HEK293 (cell line): ENCODE measurements at regions not wholly inside any gene's neighbourhood (a gene's known extent, or its start where the extent isn't known, plus 50 kb on each side); places are given as distances from the start of the nearest gene placed in this dataset.

Experiments used
- CTCF ChIA-PET: fragments of 350-600 bp; formaldehyde crosslinking; extraction: SDS; loops from one replicate; lab custom pipeline; 2021; ENCODE audit warnings: antibody characterized with exemption; lab: Yijun Ruan, JAX
- POLR2A ChIA-PET: fragments of 300-600 bp; formaldehyde crosslinking; extraction: SDS; loops from one replicate; lab custom pipeline; 2020; ENCODE audit warnings: antibody characterized with exemption, inconsistent platforms; lab: Yijun Ruan, JAX
- H3K27ac ChIP-seq: fragments of 200-500 bp; sonication (Bioruptor generic); 2 replicates; pipeline ENCODE4 v1.5.1; 2014; ENCODE audit warnings: low read depth, low read length, control low read depth, inconsistent platforms; ENCODE audit errors: extremely low read depth
- H3K36me3 ChIP-seq, 2 experiments: fragments of 200-500 bp in 1 of 2; sonication (Bioruptor generic) in 1 of 2; 1 replicate in 1 of 2; 2 replicates in 1 of 2; pipeline ENCODE4 v1.5.1; 2014 to 2017; ENCODE audit warnings: inconsistent platforms in 2 of 2, low read length in 2 of 2; ENCODE audit not compliant: control insufficient read depth in 2 of 2, insufficient read depth in 1 of 2
- H3K4me1 ChIP-seq: fragments of 200-500 bp; sonication (Bioruptor generic); 2 replicates; pipeline ENCODE4 v1.5.1; 2014; ENCODE audit warnings: mild to moderate bottlenecking, low read length, inconsistent platforms; ENCODE audit not compliant: control insufficient read depth, insufficient read depth
- H3K4me3 ChIP-seq: 2 replicates; pipeline ENCODE4 v1.5.1; 2011; ENCODE audit warnings: low read depth, mild to moderate bottlenecking, control low read depth, low read length, moderate library complexity
- H3K9me3 ChIP-seq: fragments of 200-500 bp; sonication (Bioruptor generic); 2 replicates; pipeline ENCODE4 v1.5.1; 2014; ENCODE audit warnings: low read depth, low read length, inconsistent platforms; ENCODE audit not compliant: control insufficient read depth, insufficient read depth
- EGR2 ChIP-seq: fragments of 450-650 bp; formaldehyde crosslinking; IDR thresholded peaks from 2 replicates; pipeline ENCODE4 v1.5.1; 2016; ENCODE audit warnings: low read depth, missing biosample characterization, missing genetic modification characterization
- GLIS1 ChIP-seq: fragments of 450-650 bp; formaldehyde crosslinking; IDR thresholded peaks from 2 replicates; pipeline ENCODE4 v1.5.1; 2016; ENCODE audit warnings: missing biosample characterization, missing genetic modification characterization
- ZBTB21 ChIP-seq: fragments of 450-650 bp; formaldehyde crosslinking; IDR thresholded peaks from 2 replicates; pipeline ENCODE4 v1.5.1; 2017; ENCODE audit warnings: missing biosample characterization, missing genetic modification characterization
- ZNF157 ChIP-seq: fragments of 450-650 bp; formaldehyde crosslinking; IDR thresholded peaks from 2 replicates; pipeline ENCODE4 v1.5.1; 2016; ENCODE audit warnings: missing biosample characterization, missing genetic modification characterization
- ZNF341 ChIP-seq: fragments of 450-650 bp; formaldehyde crosslinking; IDR thresholded peaks from 2 replicates; pipeline ENCODE4; 2016; ENCODE audit warnings: low read depth, missing biosample characterization, missing genetic modification characterization
- ZNF350 ChIP-seq: fragments of 450-650 bp; formaldehyde crosslinking; IDR thresholded peaks from 2 replicates; pipeline ENCODE4 v1.5.0; 2017; ENCODE audit warnings: missing biosample characterization, mild to moderate bottlenecking, missing genetic modification characterization
- ZNF394 ChIP-seq: fragments of 450-650 bp; formaldehyde crosslinking; IDR thresholded peaks from 2 replicates; pipeline ENCODE4 v1.5.1; 2016; ENCODE audit warnings: missing biosample characterization, missing genetic modification characterization, mild to moderate bottlenecking, moderate library complexity, borderline replicate concordance
- ZNF510 ChIP-seq: fragments of 450-650 bp; formaldehyde crosslinking; IDR thresholded peaks from 2 replicates; pipeline ENCODE4 v1.5.1; 2018; ENCODE audit warnings: mild to moderate bottlenecking, missing genetic modification characterization, missing biosample characterization; ENCODE audit not compliant: insufficient replicate concordance
- ZNF549 ChIP-seq: fragments of 450-650 bp; IDR thresholded peaks from 2 replicates; pipeline ENCODE4 v1.5.1; 2018; ENCODE audit warnings: missing biosample characterization, missing genetic modification characterization, mild to moderate bottlenecking, inconsistent platforms, moderate library complexity
- ZNF555 ChIP-seq: fragments of 450-650 bp; formaldehyde crosslinking; conservative IDR thresholded peaks from 2 replicates; pipeline ENCODE4 v1.5.1; 2017; ENCODE audit warnings: missing biosample characterization, mild to moderate bottlenecking, missing genetic modification characterization, inconsistent platforms
- ZNF571 ChIP-seq: fragments of 450-650 bp; formaldehyde crosslinking; IDR thresholded peaks from 2 replicates; pipeline ENCODE4 v1.5.0; 2017; ENCODE audit warnings: missing biosample characterization, missing genetic modification characterization
- ZNF610 ChIP-seq: fragments of 450-650 bp; formaldehyde crosslinking; IDR thresholded peaks from 2 replicates; pipeline ENCODE4 v1.5.1; 2016; ENCODE audit warnings: missing biosample characterization, missing genetic modification characterization, borderline replicate concordance
- ZNF623 ChIP-seq: fragments of 450-650 bp; formaldehyde crosslinking; IDR thresholded peaks from 2 replicates; pipeline ENCODE4 v1.5.1; 2016; ENCODE audit warnings: missing biosample characterization, missing genetic modification characterization
- TF ChIP-seq, protein P1 (sequence below): fragments of 450-650 bp; formaldehyde crosslinking; IDR thresholded peaks from 2 replicates; pipeline ENCODE4 v1.5.1; 2016; ENCODE audit warnings: missing biosample characterization, missing genetic modification characterization
- TF ChIP-seq, protein P2 (sequence below): fragments of 450-650 bp; formaldehyde crosslinking; IDR thresholded peaks from 2 replicates; pipeline ENCODE4 v1.5.1; 2016; ENCODE audit warnings: missing biosample characterization, missing genetic modification characterization, borderline replicate concordance
- TF ChIP-seq, protein P3 (sequence below): fragments of 450-650 bp; formaldehyde crosslinking; IDR thresholded peaks from 2 replicates; pipeline ENCODE4 v1.5.1; 2016; ENCODE audit warnings: missing biosample characterization, missing genetic modification characterization
- TF ChIP-seq, protein P4 (sequence below): fragments of 450-650 bp; formaldehyde crosslinking; IDR thresholded peaks from 2 replicates; pipeline ENCODE4 v1.5.1; 2016; ENCODE audit warnings: missing biosample characterization, missing genetic modification characterization
- TF ChIP-seq, protein P5 (sequence below): fragments of 450-650 bp; formaldehyde crosslinking; IDR thresholded peaks from 2 replicates; pipeline ENCODE4 v1.5.1; 2017; ENCODE audit warnings: missing biosample characterization, missing genetic modification characterization
- TF ChIP-seq, protein P6 (sequence below): fragments of 450-650 bp; formaldehyde crosslinking; IDR thresholded peaks from 2 replicates; pipeline ENCODE4 v1.5.1; 2017; ENCODE audit warnings: missing biosample characterization, missing genetic modification characterization
- TF ChIP-seq, protein P7 (sequence below): fragments of 450-650 bp; formaldehyde crosslinking; IDR thresholded peaks from 2 replicates; pipeline ENCODE4 v1.5.1; 2016; ENCODE audit warnings: missing biosample characterization, missing genetic modification characterization

DNA sequence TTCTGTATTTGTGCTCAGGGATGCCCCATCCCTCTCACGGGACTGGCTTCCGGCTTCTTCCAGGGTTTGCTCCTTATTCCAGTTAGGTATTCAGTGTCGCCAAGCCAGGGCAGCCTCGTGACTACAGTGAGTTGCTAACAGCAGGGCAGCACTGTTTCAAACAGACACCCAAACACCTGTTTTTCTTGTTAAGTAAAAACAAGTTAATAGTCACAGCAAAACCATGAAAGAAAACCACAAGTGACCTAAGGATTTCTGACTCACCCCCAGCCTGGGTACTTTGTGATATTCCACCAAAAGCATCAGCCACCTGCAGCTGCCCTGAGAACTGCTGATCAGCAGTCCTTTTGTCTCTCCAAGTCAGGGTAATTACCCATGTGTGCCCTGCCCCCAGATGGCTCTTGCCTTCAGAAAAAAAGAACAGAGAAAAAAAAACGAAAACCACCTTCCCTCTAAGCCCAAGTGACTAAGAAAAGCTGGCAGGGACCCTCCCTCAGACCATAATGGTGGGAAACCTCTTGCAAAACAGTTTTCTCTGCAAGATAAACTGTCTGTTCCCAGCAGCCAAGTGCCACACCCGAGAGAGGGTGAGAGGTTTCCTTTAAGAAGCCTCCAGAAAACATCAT is 178.2 kb downstream of the ANAPC1 start:
- ChIA-PET POLR2A (no interaction called here), CTCF (interaction anchor here (0.7 kb wide), 1 partner anchor 884 kb away, joined by 4 read pairs; no protein-coding TSS in a partner anchor)
- Histone ChIP-seq H3K4me1 (peaks cover 15% of the 10 kb centered on the region), H3K27ac (peak overlapping the region; percentile 78), H3K4me3 (no peak overlapping the region), H3K9me3 (no peaks in the 10 kb centered on the region), H3K36me3 (no peaks in the 10 kb centered on the region)
- no peak for TF ChIP-seq ZNF623 (tag by site-specific recombination)
- TF ChIP-seq, protein P1, sequence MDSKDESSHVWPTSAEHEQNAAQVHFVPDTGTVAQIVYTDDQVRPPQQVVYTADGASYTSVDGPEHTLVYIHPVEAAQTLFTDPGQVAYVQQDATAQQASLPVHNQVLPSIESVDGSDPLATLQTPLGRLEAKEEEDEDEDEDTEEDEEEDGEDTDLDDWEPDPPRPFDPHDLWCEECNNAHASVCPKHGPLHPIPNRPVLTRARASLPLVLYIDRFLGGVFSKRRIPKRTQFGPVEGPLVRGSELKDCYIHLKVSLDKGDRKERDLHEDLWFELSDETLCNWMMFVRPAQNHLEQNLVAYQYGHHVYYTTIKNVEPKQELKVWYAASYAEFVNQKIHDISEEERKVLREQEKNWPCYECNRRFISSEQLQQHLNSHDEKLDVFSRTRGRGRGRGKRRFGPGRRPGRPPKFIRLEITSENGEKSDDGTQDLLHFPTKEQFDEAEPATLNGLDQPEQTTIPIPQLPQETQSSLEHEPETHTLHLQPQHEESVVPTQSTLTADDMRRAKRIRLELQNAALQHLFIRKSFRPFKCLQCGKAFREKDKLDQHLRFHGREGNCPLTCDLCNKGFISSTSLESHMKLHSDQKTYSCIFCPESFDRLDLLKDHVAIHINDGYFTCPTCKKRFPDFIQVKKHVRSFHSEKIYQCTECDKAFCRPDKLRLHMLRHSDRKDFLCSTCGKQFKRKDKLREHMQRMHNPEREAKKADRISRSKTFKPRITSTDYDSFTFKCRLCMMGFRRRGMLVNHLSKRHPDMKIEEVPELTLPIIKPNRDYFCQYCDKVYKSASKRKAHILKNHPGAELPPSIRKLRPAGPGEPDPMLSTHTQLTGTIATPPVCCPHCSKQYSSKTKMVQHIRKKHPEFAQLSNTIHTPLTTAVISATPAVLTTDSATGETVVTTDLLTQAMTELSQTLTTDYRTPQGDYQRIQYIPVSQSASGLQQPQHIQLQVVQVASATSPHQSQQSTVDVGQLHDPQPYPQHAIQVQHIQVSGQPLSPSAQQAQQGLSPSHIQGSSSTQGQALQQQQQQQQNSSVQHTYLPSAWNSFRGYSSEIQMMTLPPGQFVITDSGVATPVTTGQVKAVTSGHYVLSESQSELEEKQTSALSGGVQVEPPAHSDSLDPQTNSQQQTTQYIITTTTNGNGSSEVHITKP (tag by site-specific recombination), result peak; percentile 94
- TF ChIP-seq ZNF610 (tag by site-specific recombination), result no peak
- TF ChIP-seq ZNF157, result no peak
- TF ChIP-seq ZNF510 (tag by site-specific recombination), result no peak
- TF ChIP-seq, protein P2, sequence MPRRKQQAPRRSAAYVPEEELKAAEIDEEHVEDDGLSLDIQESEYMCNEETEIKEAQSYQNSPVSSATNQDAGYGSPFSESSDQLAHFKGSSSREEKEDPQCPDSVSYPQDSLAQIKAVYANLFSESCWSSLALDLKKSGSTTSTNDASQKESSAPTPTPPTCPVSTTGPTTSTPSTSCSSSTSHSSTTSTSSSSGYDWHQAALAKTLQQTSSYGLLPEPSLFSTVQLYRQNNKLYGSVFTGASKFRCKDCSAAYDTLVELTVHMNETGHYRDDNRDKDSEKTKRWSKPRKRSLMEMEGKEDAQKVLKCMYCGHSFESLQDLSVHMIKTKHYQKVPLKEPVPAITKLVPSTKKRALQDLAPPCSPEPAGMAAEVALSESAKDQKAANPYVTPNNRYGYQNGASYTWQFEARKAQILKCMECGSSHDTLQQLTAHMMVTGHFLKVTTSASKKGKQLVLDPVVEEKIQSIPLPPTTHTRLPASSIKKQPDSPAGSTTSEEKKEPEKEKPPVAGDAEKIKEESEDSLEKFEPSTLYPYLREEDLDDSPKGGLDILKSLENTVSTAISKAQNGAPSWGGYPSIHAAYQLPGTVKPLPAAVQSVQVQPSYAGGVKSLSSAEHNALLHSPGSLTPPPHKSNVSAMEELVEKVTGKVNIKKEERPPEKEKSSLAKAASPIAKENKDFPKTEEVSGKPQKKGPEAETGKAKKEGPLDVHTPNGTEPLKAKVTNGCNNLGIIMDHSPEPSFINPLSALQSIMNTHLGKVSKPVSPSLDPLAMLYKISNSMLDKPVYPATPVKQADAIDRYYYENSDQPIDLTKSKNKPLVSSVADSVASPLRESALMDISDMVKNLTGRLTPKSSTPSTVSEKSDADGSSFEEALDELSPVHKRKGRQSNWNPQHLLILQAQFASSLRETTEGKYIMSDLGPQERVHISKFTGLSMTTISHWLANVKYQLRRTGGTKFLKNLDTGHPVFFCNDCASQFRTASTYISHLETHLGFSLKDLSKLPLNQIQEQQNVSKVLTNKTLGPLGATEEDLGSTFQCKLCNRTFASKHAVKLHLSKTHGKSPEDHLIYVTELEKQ (tag by site-specific recombination), result peak; percentile 86; the same call in 1 of the 2 replicates
- TF ChIP-seq GLIS1 (tag by site-specific recombination), result peak; percentile 69
- TF ChIP-seq ZNF394 (tag by site-specific recombination), result peak; percentile 18; the same call in 1 of the 2 replicates
- TF ChIP-seq, protein P3, sequence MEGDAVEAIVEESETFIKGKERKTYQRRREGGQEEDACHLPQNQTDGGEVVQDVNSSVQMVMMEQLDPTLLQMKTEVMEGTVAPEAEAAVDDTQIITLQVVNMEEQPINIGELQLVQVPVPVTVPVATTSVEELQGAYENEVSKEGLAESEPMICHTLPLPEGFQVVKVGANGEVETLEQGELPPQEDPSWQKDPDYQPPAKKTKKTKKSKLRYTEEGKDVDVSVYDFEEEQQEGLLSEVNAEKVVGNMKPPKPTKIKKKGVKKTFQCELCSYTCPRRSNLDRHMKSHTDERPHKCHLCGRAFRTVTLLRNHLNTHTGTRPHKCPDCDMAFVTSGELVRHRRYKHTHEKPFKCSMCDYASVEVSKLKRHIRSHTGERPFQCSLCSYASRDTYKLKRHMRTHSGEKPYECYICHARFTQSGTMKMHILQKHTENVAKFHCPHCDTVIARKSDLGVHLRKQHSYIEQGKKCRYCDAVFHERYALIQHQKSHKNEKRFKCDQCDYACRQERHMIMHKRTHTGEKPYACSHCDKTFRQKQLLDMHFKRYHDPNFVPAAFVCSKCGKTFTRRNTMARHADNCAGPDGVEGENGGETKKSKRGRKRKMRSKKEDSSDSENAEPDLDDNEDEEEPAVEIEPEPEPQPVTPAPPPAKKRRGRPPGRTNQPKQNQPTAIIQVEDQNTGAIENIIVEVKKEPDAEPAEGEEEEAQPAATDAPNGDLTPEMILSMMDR (tag by site-specific recombination), result no peak
- no peak for TF ChIP-seq ZNF549 (tag by site-specific recombination)
- TF ChIP-seq, protein P4, sequence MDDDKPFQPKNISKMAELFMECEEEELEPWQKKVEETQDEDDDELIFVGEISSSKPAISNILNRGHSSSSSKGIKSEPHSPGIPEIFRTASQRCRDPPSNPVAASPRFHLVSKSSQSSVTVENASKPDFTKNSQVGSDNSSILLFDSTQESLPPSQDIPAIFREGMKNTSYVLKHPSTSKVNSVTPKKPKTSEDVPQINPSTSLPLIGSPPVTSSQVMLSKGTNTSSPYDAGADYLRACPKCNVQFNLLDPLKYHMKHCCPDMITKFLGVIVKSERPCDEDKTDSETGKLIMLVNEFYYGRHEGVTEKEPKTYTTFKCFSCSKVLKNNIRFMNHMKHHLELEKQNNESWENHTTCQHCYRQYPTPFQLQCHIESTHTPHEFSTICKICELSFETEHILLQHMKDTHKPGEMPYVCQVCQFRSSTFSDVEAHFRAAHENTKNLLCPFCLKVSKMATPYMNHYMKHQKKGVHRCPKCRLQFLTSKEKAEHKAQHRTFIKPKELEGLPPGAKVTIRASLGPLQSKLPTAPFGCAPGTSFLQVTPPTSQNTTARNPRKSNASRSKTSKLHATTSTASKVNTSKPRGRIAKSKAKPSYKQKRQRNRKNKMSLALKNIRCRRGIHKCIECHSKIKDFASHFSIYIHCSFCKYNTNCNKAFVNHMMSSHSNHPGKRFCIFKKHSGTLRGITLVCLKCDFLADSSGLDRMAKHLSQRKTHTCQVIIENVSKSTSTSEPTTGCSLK, result no peak
- 0 out of 2 replicates have a peak, but pooled peaks have one; percentile 16 for TF ChIP-seq ZBTB21
- no peak for TF ChIP-seq ZNF571 (tag by site-specific recombination)
- TF ChIP-seq, protein P5, sequence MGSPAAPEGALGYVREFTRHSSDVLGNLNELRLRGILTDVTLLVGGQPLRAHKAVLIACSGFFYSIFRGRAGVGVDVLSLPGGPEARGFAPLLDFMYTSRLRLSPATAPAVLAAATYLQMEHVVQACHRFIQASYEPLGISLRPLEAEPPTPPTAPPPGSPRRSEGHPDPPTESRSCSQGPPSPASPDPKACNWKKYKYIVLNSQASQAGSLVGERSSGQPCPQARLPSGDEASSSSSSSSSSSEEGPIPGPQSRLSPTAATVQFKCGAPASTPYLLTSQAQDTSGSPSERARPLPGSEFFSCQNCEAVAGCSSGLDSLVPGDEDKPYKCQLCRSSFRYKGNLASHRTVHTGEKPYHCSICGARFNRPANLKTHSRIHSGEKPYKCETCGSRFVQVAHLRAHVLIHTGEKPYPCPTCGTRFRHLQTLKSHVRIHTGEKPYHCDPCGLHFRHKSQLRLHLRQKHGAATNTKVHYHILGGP, result no peak
- TF ChIP-seq ZNF341 (tag by site-specific recombination), result peak; percentile 82
- TF ChIP-seq ZNF555 (tag by site-specific recombination), result no peak
- TF ChIP-seq, protein P6, sequence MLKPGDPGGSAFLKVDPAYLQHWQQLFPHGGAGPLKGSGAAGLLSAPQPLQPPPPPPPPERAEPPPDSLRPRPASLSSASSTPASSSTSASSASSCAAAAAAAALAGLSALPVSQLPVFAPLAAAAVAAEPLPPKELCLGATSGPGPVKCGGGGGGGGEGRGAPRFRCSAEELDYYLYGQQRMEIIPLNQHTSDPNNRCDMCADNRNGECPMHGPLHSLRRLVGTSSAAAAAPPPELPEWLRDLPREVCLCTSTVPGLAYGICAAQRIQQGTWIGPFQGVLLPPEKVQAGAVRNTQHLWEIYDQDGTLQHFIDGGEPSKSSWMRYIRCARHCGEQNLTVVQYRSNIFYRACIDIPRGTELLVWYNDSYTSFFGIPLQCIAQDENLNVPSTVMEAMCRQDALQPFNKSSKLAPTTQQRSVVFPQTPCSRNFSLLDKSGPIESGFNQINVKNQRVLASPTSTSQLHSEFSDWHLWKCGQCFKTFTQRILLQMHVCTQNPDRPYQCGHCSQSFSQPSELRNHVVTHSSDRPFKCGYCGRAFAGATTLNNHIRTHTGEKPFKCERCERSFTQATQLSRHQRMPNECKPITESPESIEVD (tag by site-specific recombination), result peak; percentile 68
- no peak for TF ChIP-seq EGR2 (tag by site-specific recombination)
- TF ChIP-seq, protein P7, sequence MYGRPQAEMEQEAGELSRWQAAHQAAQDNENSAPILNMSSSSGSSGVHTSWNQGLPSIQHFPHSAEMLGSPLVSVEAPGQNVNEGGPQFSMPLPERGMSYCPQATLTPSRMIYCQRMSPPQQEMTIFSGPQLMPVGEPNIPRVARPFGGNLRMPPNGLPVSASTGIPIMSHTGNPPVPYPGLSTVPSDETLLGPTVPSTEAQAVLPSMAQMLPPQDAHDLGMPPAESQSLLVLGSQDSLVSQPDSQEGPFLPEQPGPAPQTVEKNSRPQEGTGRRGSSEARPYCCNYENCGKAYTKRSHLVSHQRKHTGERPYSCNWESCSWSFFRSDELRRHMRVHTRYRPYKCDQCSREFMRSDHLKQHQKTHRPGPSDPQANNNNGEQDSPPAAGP, result peak; percentile 87
- TF ChIP-seq ZNF350 (tag by site-specific recombination), result no peak
